Natural killer cell (primary cell): ENCODE measurements at regions not wholly inside any gene's neighbourhood (a gene's known extent, or its start where the extent isn't known, plus 50 kb on each side); places are given as distances from the start of the nearest gene placed in this dataset.

ENCODE experiments used
- ATAC-seq, 3 donors: fragments of 150-1000 bp in 2 of 3; fragments of 200-7000 bp in 1 of 3; cut with Tn5 transposase; 1 replicate in 1 of 3; 2 replicates in 2 of 3; pipeline ENCODE4 v1.10.0; 2021; ENCODE audit warnings: mild to moderate bottlenecking in 2 of 3, moderate library complexity in 2 of 3
- DNase-seq, 2 donors: peaks; one replicate each; pipeline versions ENCODE4 v3.0.0 to v3.0.0-alpha.2; 2013 to 2021; ENCODE audit warnings: mixed read lengths in 1 of 2
- H3K27ac ChIP-seq: one replicate; pipeline ENCODE4 v1.5.1; 2013; ENCODE audit warnings: mild to moderate bottlenecking, low read length
- H3K27me3 ChIP-seq: one replicate; pipeline ENCODE4 v1.6.1; 2013; ENCODE audit warnings: low read length; ENCODE audit not compliant: control insufficient read depth, insufficient read depth
- H3K36me3 ChIP-seq: one replicate; pipeline ENCODE4 v1.6.1; 2013; ENCODE audit warnings: low read length; ENCODE audit not compliant: control insufficient read depth, insufficient read depth
- H3K4me1 ChIP-seq: one replicate; pipeline ENCODE4 v1.6.1; 2013; ENCODE audit warnings: low read length; ENCODE audit not compliant: control insufficient read depth, insufficient read depth
- H3K4me3 ChIP-seq: one replicate; pipeline ENCODE4 v1.5.1; 2013; ENCODE audit warnings: low read length
- H3K9me3 ChIP-seq: one replicate; pipeline ENCODE4 v1.6.1; 2013; ENCODE audit warnings: low read length; ENCODE audit not compliant: control insufficient read depth, insufficient read depth
- H3K27ac Mint-ChIP-seq, 2 donors: one replicate each; pipeline ENCODE4 v1.8.0; 2022; ENCODE audit warnings: mild to moderate bottlenecking in 2 of 2, mixed read lengths in 2 of 2, moderate library complexity in 1 of 2
- H3K27me3 Mint-ChIP-seq, 2 donors: one replicate each; pipeline ENCODE4 v1.8.0; 2022; ENCODE audit warnings: low read depth in 2 of 2, mixed read lengths in 2 of 2
- H3K36me3 Mint-ChIP-seq: one replicate; pipeline ENCODE4 v1.8.0; 2022; ENCODE audit warnings: mixed read lengths
- H3K4me1 Mint-ChIP-seq, 2 donors: one replicate each; pipeline ENCODE4 v1.8.0; 2022; ENCODE audit warnings: mixed read lengths in 2 of 2
- H3K4me3 Mint-ChIP-seq: one replicate; pipeline ENCODE4 v1.8.0; 2022; ENCODE audit warnings: mild to moderate bottlenecking, moderate library complexity, mixed read lengths
- H3K9me3 Mint-ChIP-seq, 2 donors: one replicate each; pipeline ENCODE4 v1.8.0; 2022; ENCODE audit warnings: mixed read lengths in 2 of 2
- WGBS: methylation state at CpG from one replicate; pipeline ENCODE4 v1.1.7; 2013; ENCODE audit warnings: missing lambda C conversion rate; ENCODE audit not compliant: insufficient coverage; 5-methylcytosine and 5-hydroxymethylcytosine counted together
- intact Hi-C: fragments of 100-400 bp; cut with micrococcal nuclease; formaldehyde crosslinking; loops from one replicate; pipeline ENCODE4 v1.14.2; 2022
- TF ChIP-seq, protein P1 (sequence below): fragments of 200-600 bp; IDR thresholded peaks from one replicate; pipeline ENCODE4 v1.8.0; 2022; ENCODE audit warnings: antibody characterized with exemption

DNA sequence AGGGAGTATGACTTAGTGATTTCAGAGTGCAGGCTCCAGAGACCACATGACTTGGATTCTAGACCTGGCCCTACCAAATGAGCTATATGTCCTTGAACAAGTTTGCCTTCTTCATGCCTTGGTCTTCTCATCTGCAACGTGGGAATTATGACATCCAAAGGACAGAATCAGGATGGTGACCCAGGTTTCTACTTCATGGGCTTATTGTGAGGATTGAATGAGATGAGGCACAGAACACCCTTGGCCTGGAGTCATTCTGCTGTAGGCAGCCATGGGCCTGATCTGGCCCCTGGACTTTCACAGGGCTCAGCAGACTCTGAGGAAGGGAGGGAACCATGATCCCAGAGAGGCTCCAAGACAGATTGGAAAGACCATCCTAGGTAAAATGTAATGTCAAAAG lies 85.6 kb upstream of the HAAO start:
- Histone ChIP-seq H3K27ac (no peak overlapping the region), H3K27me3 (no peaks in the 10 kb centered on the region), H3K4me3 (no peak overlapping the region), H3K4me1 (no peaks in the 10 kb centered on the region), H3K36me3 (no peaks in the 10 kb centered on the region), H3K9me3 (no peaks in the 10 kb centered on the region)
- DNase-seq: no peak
- H3K27ac Mint-ChIP-seq: no peak overlapping the region
- no peaks in the 10 kb centered on the region for H3K27me3 Mint-ChIP-seq
- 93% methylated on average over 1 of the region's 1 CpG for WGBS
- TF ChIP-seq, protein P1, sequence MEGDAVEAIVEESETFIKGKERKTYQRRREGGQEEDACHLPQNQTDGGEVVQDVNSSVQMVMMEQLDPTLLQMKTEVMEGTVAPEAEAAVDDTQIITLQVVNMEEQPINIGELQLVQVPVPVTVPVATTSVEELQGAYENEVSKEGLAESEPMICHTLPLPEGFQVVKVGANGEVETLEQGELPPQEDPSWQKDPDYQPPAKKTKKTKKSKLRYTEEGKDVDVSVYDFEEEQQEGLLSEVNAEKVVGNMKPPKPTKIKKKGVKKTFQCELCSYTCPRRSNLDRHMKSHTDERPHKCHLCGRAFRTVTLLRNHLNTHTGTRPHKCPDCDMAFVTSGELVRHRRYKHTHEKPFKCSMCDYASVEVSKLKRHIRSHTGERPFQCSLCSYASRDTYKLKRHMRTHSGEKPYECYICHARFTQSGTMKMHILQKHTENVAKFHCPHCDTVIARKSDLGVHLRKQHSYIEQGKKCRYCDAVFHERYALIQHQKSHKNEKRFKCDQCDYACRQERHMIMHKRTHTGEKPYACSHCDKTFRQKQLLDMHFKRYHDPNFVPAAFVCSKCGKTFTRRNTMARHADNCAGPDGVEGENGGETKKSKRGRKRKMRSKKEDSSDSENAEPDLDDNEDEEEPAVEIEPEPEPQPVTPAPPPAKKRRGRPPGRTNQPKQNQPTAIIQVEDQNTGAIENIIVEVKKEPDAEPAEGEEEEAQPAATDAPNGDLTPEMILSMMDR: no peak
- no peaks in the 10 kb centered on the region for H3K36me3 Mint-ChIP-seq
- no peaks in the 10 kb centered on the region for H3K9me3 Mint-ChIP-seq
- intact Hi-C loops: no loop called here
- no peak overlapping the region for H3K4me3 Mint-ChIP-seq
- no peaks in the 10 kb centered on the region for H3K4me1 Mint-ChIP-seq
- no peak for ATAC-seq

GRCh38 chr2:42877511-42877910 lies 85.1 kb upstream of the HAAO start:
- no peaks in the 10 kb centered on the region for H3K36me3 ChIP-seq
- H3K4me3 ChIP-seq: no peak overlapping the region
- H3K27me3 ChIP-seq: no peaks in the 10 kb centered on the region
- H3K27me3 Mint-ChIP-seq: no peaks in the 10 kb centered on the region
- no peaks in the 10 kb centered on the region for H3K9me3 Mint-ChIP-seq
- no peak overlapping the region for H3K27ac ChIP-seq
- intact Hi-C loops: no loop called here
- H3K4me3 Mint-ChIP-seq: no peak overlapping the region
- H3K4me1 ChIP-seq: no peaks in the 10 kb centered on the region
- H3K27ac Mint-ChIP-seq: no peak overlapping the region
- 97% methylated on average over 3 of the region's 3 CpGs for WGBS
- no peak for ATAC-seq
- H3K9me3 ChIP-seq: no peaks in the 10 kb centered on the region
- no peaks in the 10 kb centered on the region for H3K4me1 Mint-ChIP-seq
- no peak for DNase-seq
- TF ChIP-seq, protein P1: no peak
- H3K36me3 Mint-ChIP-seq: no peaks in the 10 kb centered on the region

DNA sequence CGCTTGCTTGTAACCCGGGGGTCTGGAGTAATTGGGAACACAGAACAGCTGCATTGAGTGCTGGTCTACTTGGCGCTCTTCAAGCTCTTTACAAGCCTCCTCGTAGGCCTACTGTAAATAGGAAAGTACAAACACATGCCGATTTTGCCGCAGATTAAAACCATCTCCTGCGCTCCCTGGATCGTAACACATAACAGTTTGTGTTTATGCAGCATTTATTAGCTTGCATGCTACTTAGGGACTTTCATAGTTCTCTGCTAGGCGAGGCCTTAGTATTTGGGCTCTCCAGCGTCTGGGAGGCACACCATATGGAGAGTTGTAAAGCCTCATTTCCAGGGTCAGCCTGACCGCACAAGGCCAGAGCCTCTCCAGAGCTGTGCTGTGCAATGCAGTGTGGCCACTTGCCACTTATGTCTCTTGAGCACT lies 84.0 kb upstream of the HAAO start:
- Mint-ChIP-seq H3K27me3 (no peaks in the 10 kb centered on the region), H3K36me3 (no peaks in the 10 kb centered on the region)
- WGBS: 86% methylated on average over 11 of the region's 11 CpGs

DNA sequence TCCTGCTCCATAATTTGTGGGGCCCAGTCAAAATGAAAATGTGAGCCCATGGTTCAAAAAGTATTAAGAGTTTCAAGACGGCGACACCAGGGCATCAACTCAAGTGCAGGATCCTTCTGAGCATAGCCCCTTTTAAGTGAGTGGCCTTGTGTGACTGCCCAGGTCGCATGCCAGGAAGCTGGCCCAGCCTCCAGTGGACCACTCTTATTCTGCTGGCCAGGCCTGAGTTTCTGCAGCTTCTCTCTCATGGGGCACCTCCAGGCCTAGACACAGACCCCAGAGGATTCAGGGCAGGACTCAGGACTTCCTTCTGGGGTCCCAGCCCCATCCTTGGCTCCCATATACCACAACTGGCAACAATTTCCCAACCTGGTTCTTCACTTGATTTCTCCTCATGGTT lies 83.5 kb upstream of the HAAO start:
- Mint-ChIP-seq H3K27ac (no peak overlapping the region), H3K4me3 (no peak overlapping the region), H3K27me3 (no peaks in the 10 kb centered on the region), H3K4me1 (no peaks in the 10 kb centered on the region), H3K36me3 (no peaks in the 10 kb centered on the region), H3K9me3 (no peaks in the 10 kb centered on the region)
- Histone ChIP-seq H3K4me1 (no peaks in the 10 kb centered on the region), H3K36me3 (no peaks in the 10 kb centered on the region), H3K9me3 (no peaks in the 10 kb centered on the region), H3K4me3 (no peak overlapping the region), H3K27ac (no peak overlapping the region), H3K27me3 (no peaks in the 10 kb centered on the region)
- intact Hi-C loops: no loop called here
- ATAC-seq (no peak), DNase-seq (no peak)
- TF ChIP-seq, protein P1: no peak
- WGBS: 58% methylated on average over 3 of the region's 3 CpGs

More for the DNA sequence above, 84.0 kb upstream of the HAAO start:
- Histone ChIP-seq H3K27ac (no peak overlapping the region), H3K4me1 (no peaks in the 10 kb centered on the region), H3K9me3 (no peaks in the 10 kb centered on the region), H3K4me3 (no peak overlapping the region), H3K27me3 (no peaks in the 10 kb centered on the region), H3K36me3 (no peaks in the 10 kb centered on the region)
- TF ChIP-seq, protein P1: no peak
- Mint-ChIP-seq H3K27ac (no peak overlapping the region), H3K9me3 (no peaks in the 10 kb centered on the region), H3K4me3 (no peak overlapping the region), H3K4me1 (no peaks in the 10 kb centered on the region)
- ATAC-seq (no peak), DNase-seq (no peak)
- intact Hi-C loops: no loop called here
